Trophoblast cell (in vitro differentiated cells and primary cell): ENCODE measurements at regions not wholly inside any gene's neighbourhood (a gene's known extent, or its start where the extent isn't known, plus 50 kb on each side); places are given as distances from the start of the nearest gene placed in this dataset.

Experiments used
- DNase-seq, 2 donors: peaks; one replicate each; pipeline ENCODE4 v3.0.0-alpha.2; 2016
- H2AFZ ChIP-seq: 2 replicates; pipeline ENCODE4 v1.6.1; 2013; ENCODE audit warnings: low read length, moderate library complexity, mild to moderate bottlenecking; ENCODE audit not compliant: insufficient read depth, poor library complexity
- H2AK5ac ChIP-seq: 2 replicates; pipeline ENCODE4 v1.6.1; 2013; ENCODE audit warnings: mild to moderate bottlenecking, low read length
- H2BK120ac ChIP-seq: 2 replicates; pipeline ENCODE4 v1.6.1; 2013; ENCODE audit warnings: low read length, mild to moderate bottlenecking, moderate library complexity; ENCODE audit not compliant: insufficient read depth, poor library complexity
- H2BK12ac ChIP-seq: 2 replicates; pipeline ENCODE4 v1.6.1; 2013; ENCODE audit warnings: mild to moderate bottlenecking, low read length, moderate library complexity
- H2BK5ac ChIP-seq: 2 replicates; pipeline ENCODE4 v1.6.1; 2013; ENCODE audit warnings: low read length, low read depth, moderate library complexity, mild to moderate bottlenecking; ENCODE audit not compliant: poor library complexity
- H3K14ac ChIP-seq: 2 replicates; pipeline ENCODE4 v1.6.1; 2013; ENCODE audit warnings: mild to moderate bottlenecking, low read length
- H3K18ac ChIP-seq: 2 replicates; pipeline ENCODE4 v1.6.1; 2013; ENCODE audit warnings: mild to moderate bottlenecking, low read length
- H3K23ac ChIP-seq: 2 replicates; pipeline ENCODE4 v1.6.1; 2013; ENCODE audit warnings: low read length
- H3K27ac ChIP-seq: 2 replicates; pipeline ENCODE4 v1.5.1; 2013; ENCODE audit warnings: low read depth, mild to moderate bottlenecking, inconsistent platforms, low read length, moderate library complexity
- H3K27me3 ChIP-seq: 2 replicates; pipeline ENCODE4 v1.6.1; 2013; ENCODE audit warnings: inconsistent platforms, mild to moderate bottlenecking, low read length, moderate library complexity; ENCODE audit not compliant: insufficient read depth
- H3K36me3 ChIP-seq, 2 experiments: 1 replicate in 1 of 2; 2 replicates in 1 of 2; pipeline ENCODE4 v1.6.1; 2013; ENCODE audit warnings: low read length in 2 of 2, mild to moderate bottlenecking in 2 of 2, moderate library complexity in 1 of 2; ENCODE audit not compliant: insufficient read depth in 2 of 2, control insufficient read depth in 1 of 2
- H3K4ac ChIP-seq: 2 replicates; pipeline ENCODE4 v1.6.1; 2013; ENCODE audit warnings: low read depth, mild to moderate bottlenecking, low read length, moderate library complexity
- H3K4me1 ChIP-seq, 2 experiments: 1 replicate in 1 of 2; 2 replicates in 1 of 2; pipeline ENCODE4 v1.6.1; 2013; ENCODE audit warnings: low read length in 2 of 2, mild to moderate bottlenecking in 2 of 2, moderate library complexity in 1 of 2; ENCODE audit not compliant: insufficient read depth in 2 of 2, control insufficient read depth in 1 of 2
- H3K4me2 ChIP-seq: 2 replicates; pipeline ENCODE4 v1.6.1; 2013; ENCODE audit warnings: inconsistent platforms, mild to moderate bottlenecking, low read length, moderate library complexity
- H3K4me3 ChIP-seq: 2 replicates; pipeline ENCODE4 v1.5.1; 2013; ENCODE audit warnings: mild to moderate bottlenecking, low read depth, low read length, inconsistent platforms
- H3K79me1 ChIP-seq: one replicate; pipeline ENCODE4 v1.6.1; 2013; ENCODE audit warnings: low read length
- H3K79me2 ChIP-seq: 2 replicates; pipeline ENCODE4 v1.6.1; 2013; ENCODE audit warnings: low read length, mild to moderate bottlenecking; ENCODE audit not compliant: control insufficient read depth, insufficient read depth, poor library complexity
- H3K9ac ChIP-seq: 2 replicates; pipeline ENCODE4 v1.6.1; 2013; ENCODE audit warnings: mild to moderate bottlenecking, low read length
- H3K9me3 ChIP-seq: 2 replicates; pipeline ENCODE4 v1.6.1; 2013; ENCODE audit warnings: low read depth, mild to moderate bottlenecking, control low read depth, inconsistent platforms, low read length; ENCODE audit not compliant: insufficient read depth
- H4K12ac ChIP-seq: 2 replicates; pipeline ENCODE4 v1.6.1; 2013; ENCODE audit warnings: low read depth, mild to moderate bottlenecking, low read length, moderate library complexity
- H4K8ac ChIP-seq: 2 replicates; pipeline ENCODE4 v1.6.1; 2013; ENCODE audit warnings: low read depth, mild to moderate bottlenecking, low read length, moderate library complexity
- H4K91ac ChIP-seq: one replicate; pipeline ENCODE4 v1.6.1; 2013; ENCODE audit warnings: low read depth, mild to moderate bottlenecking, low read length, moderate library complexity
- WGBS: extraction: QIAGEN DNeasy Blood & Tissue Kit; methylation state at CpG from one replicate; pipeline ENCODE4 v1.1.7; 2013; ENCODE audit warnings: missing lambda C conversion rate; ENCODE audit not compliant: insufficient read length, insufficient coverage; ENCODE audit errors: extremely low coverage; 5-methylcytosine and 5-hydroxymethylcytosine counted together

GRCh38 chr2:181807526-181807925 lies 84.0 kb upstream of the ITPRID2 start:
- no peak for DNase-seq
- no peak overlapping the region for H4K8ac ChIP-seq
- no peak overlapping the region for H4K12ac ChIP-seq
- no peak overlapping the region for H3K9ac ChIP-seq
- no peaks in the 10 kb centered on the region for H3K27me3 ChIP-seq
- H4K91ac ChIP-seq, result peak overlapping the region; percentile 66
- H3K4me3 ChIP-seq, result no peak overlapping the region
- H3K79me1 ChIP-seq, result peaks cover 25% of the 10 kb centered on the region
- peak overlapping the region; percentile 67 for H3K14ac ChIP-seq
- H3K23ac ChIP-seq, result no peak overlapping the region
- H3K36me3 ChIP-seq, result no peaks in the 10 kb centered on the region
- H2BK5ac ChIP-seq, result peak overlapping the region; percentile 54
- H3K4me2 ChIP-seq, result no peak overlapping the region
- no peak overlapping the region for H3K27ac ChIP-seq
- H3K9me3 ChIP-seq, result peaks cover 1% of the 10 kb centered on the region
- H3K4ac ChIP-seq, result no peak overlapping the region
- peaks cover 18 to 20% of the 10 kb centered on the region in 2 experiments for H3K4me1 ChIP-seq
- whole genome bisulfite sequencing, result no CpG with 5 or more reads among the region's 2 CpGs
- peak overlapping the region; percentile 59 for H2AK5ac ChIP-seq
- peak overlapping the region; percentile 94 for H2BK12ac ChIP-seq
- H3K79me2 ChIP-seq, result peaks cover 3% of the 10 kb centered on the region
- no peak overlapping the region for H3K18ac ChIP-seq
- no peak overlapping the region for H2AFZ ChIP-seq
- peak overlapping the region; percentile 81 for H2BK120ac ChIP-seq

- Histone ChIP-seq H2BK120ac (peak overlapping the region; percentile 94), H2AFZ (no peak overlapping the region), H3K4ac (peak overlapping the region; percentile 58), H3K23ac (no peak overlapping the region), H3K9ac (no peak overlapping the region), H4K8ac (peak overlapping the region; percentile 58), H3K79me1 (peaks cover 22% of the 10 kb centered on the region), H2BK12ac (peak overlapping the region; percentile 89), H3K79me2 (no peaks in the 10 kb centered on the region), H3K14ac (peak overlapping the region; percentile 82), H3K36me3 (no peaks in the 10 kb centered on the region), H3K18ac (peak overlapping the region; percentile 68), H3K27me3 (no peaks in the 10 kb centered on the region), H2AK5ac (peak overlapping the region; percentile 68), H2BK5ac (peak overlapping the region; percentile 94), H3K27ac (peak overlapping the region; percentile 83), H4K12ac (no peak overlapping the region), H3K4me2 (no peak overlapping the region), H4K91ac (peak overlapping the region; percentile 96), H3K4me1 (peaks cover 7 to 17% of the 10 kb centered on the region in 2 experiments), H3K4me3 (no peak overlapping the region), H3K9me3 (no peaks in the 10 kb centered on the region)
- peak; percentile 15 to 55 for DNase-seq
- no CpG with 5 or more reads among the region's 9 CpGs for WGBS
Measured at GRCh38 chr2:181810823-181811695, 80.5 kb upstream of the ITPRID2 start.

- H2BK5ac ChIP-seq, result peak overlapping the region; percentile 66
- H3K27me3 ChIP-seq, result no peaks in the 10 kb centered on the region
- H3K14ac ChIP-seq, result no peak overlapping the region
- H2BK120ac ChIP-seq, result peak overlapping the region; percentile 67
- H3K4me2 ChIP-seq, result no peak overlapping the region
- no peak overlapping the region for H3K18ac ChIP-seq
- peak in 1 of 2 donors; percentile 45 for DNase-seq
- H3K36me3 ChIP-seq, result no peaks in the 10 kb centered on the region
- WGBS, result no CpG with 5 or more reads among the region's 2 CpGs
- H3K23ac ChIP-seq, result no peak overlapping the region
- H3K9me3 ChIP-seq, result no peaks in the 10 kb centered on the region
- H4K12ac ChIP-seq, result no peak overlapping the region
- no peak overlapping the region for H2AFZ ChIP-seq
- H3K79me1 ChIP-seq, result peaks cover 22% of the 10 kb centered on the region
- no peaks in the 10 kb centered on the region for H3K79me2 ChIP-seq
- H3K4ac ChIP-seq, result no peak overlapping the region
- H3K4me3 ChIP-seq, result no peak overlapping the region
- peak overlapping the region; percentile 22 for H4K91ac ChIP-seq
- H3K4me1 ChIP-seq, result peaks cover 7 to 17% of the 10 kb centered on the region in 2 experiments
- peak overlapping the region; percentile 53 for H2BK12ac ChIP-seq
- no peak overlapping the region for H3K9ac ChIP-seq
- no peak overlapping the region for H2AK5ac ChIP-seq
- peak overlapping the region; percentile 51 for H3K27ac ChIP-seq
- no peak overlapping the region for H4K8ac ChIP-seq
Measured at GRCh38 chr2:181812106-181812743, 79.3 kb upstream of the ITPRID2 start.

- Histone ChIP-seq H3K4ac (no peak overlapping the region), H2AK5ac (no peak overlapping the region), H3K9me3 (no peaks in the 10 kb centered on the region), H2BK12ac (peak overlapping the region; percentile 13), H3K4me1 (peaks cover 7 to 12% of the 10 kb centered on the region in 2 experiments), H3K79me2 (no peaks in the 10 kb centered on the region), H2AFZ (no peak overlapping the region), H4K8ac (no peak overlapping the region), H3K79me1 (peaks cover 19% of the 10 kb centered on the region), H3K9ac (no peak overlapping the region), H4K91ac (peak overlapping the region; percentile 22), H3K18ac (no peak overlapping the region), H4K12ac (no peak overlapping the region), H2BK120ac (no peak overlapping the region), H3K27ac (peak overlapping the region; percentile 48), H3K27me3 (no peaks in the 10 kb centered on the region), H3K23ac (no peak overlapping the region), H3K14ac (no peak overlapping the region), H3K4me3 (no peak overlapping the region), H3K36me3 (no peaks in the 10 kb centered on the region), H3K4me2 (no peak overlapping the region), H2BK5ac (peak overlapping the region; percentile 15)
- WGBS, result no CpG with 5 or more reads among the region's 3 CpGs
- peak; percentile 75 to 96 for DNase-seq
Measured at GRCh38 chr2:181814057-181814491, 77.5 kb upstream of the ITPRID2 start.
